ENCODE measurements at regions not wholly inside any gene's neighbourhood (a gene's known extent, or its start where the extent isn't known, plus 50 kb on each side); places are given as distances from the start of the nearest gene placed in this dataset.

GRCh38 chr2:6071519-6071918 is 379.3 kb downstream of the SOX11 start:
- no peak for DNase-seq

GRCh38 chr2:6072276-6072675 is 380.1 kb downstream of the SOX11 start:
- DNase-seq, result no peak

GRCh38 chr2:6072768-6073167 is 380.6 kb downstream of the SOX11 start:
- DNase-seq, result no peak

GRCh38 chr2:6073191-6074088 is 381.3 kb downstream of the SOX11 start:
- peak; percentile 34 for DNase-seq

- DNase-seq, result no peak
Observed at GRCh38 chr2:6074089-6074643, 382.0 kb downstream of the SOX11 start.

DNA sequence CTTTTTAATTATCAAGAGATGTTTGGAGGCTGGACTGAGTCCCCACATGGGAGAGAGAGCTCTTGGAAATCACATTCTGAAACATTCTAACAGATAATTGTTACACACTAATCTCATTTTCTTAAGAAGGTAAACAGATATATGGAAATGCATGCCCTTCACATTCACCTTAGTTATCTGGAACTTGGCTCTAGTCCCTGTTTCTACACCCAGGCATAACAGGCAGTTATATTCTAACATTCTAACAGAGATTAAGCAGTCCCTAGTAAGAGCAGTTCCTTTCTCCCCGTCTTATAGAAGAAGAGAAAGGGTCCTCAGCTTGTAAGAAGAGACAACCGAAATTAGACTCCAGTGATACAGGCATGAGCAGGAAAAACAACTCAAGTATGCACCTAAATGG is 385.4 kb downstream of the SOX11 start:
- no peak for DNase-seq

GRCh38 chr2:6078414-6078813 is 386.2 kb downstream of the SOX11 start:
- DNase-seq, result no peak

- DNase-seq, result no peak
Observed at GRCh38 chr2:6079405-6079804, 387.2 kb downstream of the SOX11 start.

DNA sequence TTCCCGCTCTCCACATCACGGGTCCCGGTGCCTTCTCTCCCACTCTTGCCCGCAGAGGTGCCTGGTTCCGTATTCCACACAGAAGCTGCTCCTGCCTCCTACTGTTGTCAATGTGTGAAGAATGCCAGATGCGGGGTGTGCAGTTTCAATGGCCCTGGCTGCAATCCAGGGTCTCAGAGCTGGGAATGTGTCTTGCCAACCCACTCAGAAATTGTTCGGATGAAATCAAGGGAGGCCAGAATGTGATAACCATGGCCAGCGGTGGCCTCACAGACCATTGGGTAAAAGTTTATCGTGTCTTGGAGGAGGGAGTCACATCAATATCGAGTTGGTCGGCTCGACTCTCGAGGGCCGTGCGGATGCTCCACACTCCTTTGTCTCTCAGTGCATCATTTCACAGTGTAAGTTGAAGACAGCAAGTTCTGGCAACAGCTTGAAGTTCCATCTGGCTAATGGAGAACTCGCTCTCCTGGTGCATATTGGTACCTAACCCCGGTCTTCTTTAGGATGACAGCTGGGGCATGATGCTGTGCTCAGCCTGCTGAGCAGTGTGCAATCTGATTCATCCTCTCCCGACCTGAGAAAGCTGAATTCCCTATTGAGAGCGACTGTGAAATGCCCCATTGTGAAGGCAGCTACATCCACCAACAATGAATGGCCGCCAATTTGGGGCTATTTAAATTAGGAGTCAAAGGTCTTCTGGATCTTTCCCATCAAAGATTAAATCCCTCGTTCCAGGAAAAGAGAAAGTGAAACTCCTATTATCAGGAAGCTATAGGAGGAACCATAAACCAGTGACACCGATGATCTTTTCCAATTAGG is 389.0 kb downstream of the SOX11 start:
- no peak for DNase-seq

- no peak for DNase-seq
Observed at GRCh38 chr2:6081955-6082624, 389.9 kb downstream of the SOX11 start.

GRCh38 chr2:6082625-6083018 is 390.4 kb downstream of the SOX11 start:
- DNase-seq, result no peak

DNA sequence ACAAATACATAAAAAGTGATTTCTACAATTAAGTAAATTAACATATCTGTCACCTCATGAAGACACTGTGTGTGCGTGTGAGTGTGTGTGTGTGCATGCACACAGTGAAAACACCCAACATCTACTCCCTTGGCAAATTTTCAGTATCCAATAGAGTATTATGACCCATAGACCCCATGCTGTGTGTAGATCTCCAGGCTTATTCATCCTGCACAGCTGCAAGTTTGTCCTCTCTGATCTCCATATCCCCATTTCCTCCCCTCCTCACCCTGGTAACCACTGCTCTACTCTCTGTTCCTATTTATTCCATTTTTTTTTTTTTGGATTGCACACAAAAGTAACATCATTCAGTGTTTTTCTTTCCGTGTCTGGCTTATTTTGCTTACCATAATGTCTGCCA is 391.0 kb downstream of the SOX11 start:
- no peak for DNase-seq

- no peak for DNase-seq
Observed at GRCh38 chr2:6089474-6089873, 397.3 kb downstream of the SOX11 start.

DNA sequence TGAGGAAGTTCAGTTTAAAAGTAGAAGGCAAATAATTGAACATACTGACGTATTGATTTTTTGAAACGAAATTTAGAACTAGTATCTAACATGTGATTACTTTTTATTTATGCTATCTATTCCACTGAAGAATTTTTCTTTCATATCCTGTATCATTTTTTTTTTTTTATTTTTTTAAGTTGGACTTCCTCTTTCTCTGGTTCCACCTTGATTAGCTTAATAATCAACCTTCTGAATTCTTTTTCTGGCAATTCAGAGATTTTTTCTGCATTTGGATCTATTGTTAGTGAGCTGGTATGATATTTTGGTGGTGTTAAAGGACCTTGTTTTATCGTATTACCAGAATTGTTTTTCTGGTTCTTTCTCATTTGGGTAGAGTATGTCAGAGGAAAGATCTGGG is 411.2 kb downstream of the SOX11 start:
- no peak for DNase-seq

DNA sequence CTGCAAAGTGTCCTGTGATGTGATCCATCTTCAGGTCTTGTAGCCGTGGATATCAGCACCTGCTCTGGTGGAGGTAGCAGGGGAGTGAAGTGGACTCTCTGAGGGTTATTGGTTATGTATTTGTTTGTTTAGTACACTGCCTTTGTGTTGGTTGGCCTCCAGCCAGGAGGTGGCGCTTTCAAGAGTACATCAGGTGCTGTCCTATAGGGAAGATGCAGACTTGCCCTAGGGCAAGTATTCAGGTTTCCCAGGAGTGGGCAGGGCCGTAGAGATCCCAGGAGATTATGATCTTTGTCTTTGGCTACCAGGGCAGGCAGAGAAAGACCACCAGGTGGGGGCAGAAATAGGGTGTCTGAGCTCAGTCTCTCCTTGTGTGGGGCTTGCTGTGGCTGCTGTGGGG is 411.8 kb downstream of the SOX11 start:
- no peak for DNase-seq

DNA sequence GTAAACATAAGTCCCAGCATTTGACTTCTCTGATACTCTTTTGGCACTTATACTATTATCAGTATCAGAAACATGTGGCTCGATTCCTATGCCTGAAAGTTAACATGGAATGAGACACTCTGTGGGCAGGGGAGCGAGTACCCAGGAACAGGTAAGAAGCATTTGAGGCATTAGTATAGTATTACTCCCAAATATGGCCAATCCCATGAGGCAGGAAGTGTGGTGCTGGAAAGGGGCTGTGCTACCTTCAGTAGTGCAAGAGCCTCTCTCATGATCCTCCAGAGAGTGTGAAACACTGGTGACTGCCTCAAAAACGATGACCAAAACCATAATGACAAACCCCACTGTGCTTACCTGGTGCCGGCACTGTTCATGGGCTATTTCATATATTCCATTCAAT is 415.1 kb downstream of the SOX11 start:
- DNase-seq, result no peak

DNA sequence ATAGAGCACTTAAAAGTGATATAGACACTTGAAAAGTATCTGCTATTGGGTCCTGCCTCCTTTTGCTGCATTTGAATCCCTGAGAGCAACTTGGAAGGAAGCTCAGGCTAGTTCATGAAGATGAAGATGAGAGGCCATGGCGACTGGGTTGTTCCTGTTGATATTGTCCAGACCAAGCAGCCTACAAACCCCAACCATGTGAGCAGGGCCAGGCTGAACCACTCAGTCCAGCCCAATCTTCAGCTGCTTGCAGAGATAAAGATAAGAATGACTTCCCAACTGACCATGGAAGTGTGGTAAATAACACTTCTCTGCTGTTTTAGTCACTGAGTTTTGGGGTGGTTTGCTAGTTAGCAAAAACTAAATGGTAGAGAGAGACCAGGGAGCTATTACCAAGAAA is 417.6 kb downstream of the SOX11 start:
- DNase-seq, result no peak

GRCh38 chr2:6111781-6112261 is 419.6 kb downstream of the SOX11 start:
- DNase-seq, result no peak

DNA sequence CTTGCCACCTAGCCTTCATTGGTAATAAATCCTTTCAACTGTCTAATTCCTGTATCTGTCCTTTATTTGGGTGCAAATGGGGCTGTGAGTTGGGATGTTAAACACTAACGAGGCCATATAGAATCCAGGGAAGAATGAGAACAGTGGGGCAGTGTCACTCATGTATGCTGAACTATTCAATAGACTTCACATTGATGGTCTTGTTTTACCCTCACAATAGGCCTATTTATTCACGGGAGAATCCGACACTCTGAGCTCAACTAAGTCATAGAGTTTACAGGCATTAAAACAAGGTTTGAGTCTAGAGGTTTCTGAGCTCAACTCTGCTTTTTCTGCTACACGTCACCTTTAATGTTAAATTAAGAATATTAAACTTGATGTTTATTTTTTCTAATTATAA is 421.6 kb downstream of the SOX11 start:
- DNase-seq, result no peak

DNA sequence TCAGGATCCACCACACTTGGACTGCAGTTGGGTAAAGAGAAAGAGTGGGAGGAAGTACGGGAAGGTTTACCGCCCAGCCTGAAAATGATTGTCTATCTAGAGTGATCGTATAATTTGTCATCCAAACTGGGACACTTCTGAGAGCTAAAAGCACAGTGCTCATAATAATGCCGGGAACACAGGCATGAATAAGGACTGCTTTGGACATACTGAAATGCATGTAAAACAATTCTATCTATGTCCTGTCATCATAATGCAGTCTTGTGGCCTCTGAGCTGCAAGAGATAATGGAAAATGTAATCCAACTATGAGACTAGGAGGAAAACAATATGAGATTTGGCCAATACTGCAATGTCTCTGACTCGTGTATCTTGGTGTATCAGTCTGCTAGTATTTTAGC is 435.5 kb downstream of the SOX11 start:
- DNase-seq, result no peak

GRCh38 chr2:6139142-6139541 is 447.0 kb downstream of the SOX11 start:
- no peak for DNase-seq

DNA sequence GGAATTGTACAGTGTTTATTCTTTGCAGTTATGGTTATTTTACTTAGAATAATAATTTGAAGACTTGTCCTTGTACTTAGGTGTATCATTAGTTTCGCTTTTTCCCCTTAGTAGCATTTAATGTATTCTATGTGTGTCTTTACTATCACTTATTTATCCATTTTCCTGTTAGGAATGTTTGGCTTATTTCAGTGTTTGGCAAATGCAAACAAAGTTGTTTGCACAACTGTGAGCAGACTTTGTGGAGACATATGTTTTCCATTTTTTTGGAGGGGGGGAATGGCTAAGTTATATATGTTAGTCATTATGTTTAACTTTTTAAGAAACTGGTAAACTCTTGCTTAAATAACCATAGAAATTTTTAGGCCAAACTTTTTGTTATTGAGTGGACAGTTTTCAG is 447.7 kb downstream of the SOX11 start:
- no peak for DNase-seq

DNA sequence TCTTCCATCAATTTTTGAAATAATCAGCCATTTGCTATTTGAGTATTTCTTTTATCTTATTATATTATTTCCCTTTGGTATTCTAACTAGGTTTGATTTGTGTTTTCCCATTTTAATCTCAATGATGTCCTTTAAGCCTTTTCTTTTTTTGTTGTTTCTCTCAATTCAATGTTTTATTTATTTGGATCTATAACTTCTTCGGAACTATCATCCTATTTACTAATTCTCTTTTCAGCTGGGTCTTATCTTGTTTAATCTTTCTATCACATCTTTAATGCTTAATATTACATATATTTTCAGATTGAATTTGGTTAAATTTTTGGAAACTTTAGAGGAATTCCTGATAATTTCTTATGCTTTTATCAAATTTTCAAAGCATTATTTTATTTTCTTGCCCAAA is 448.3 kb downstream of the SOX11 start:
- DNase-seq, result no peak

Data from kidney glomerular epithelial cell (primary cell).